HepG2 (cell line): ENCODE measurements at regions not wholly inside any gene's neighbourhood (a gene's known extent, or its start where the extent isn't known, plus 50 kb on each side); places are given as distances from the start of the nearest gene placed in this dataset.

Source experiments
- ATAC-seq: fragments of 200-7000 bp; cut with Tn5 transposase; 3 replicates; pipeline ENCODE4 v1.9.1; 2020; ENCODE audit warnings: mild to moderate bottlenecking, moderate library complexity
- BruUV-seq: library from RNA; stranded (reverse); fragments of 400-500 nt; replicated peaks from 2 replicates; lab custom pipeline; 2021; lab: Mats Ljungman, UMichigan
- CTCF ChIA-PET: fragments of 300-600 bp; formaldehyde crosslinking; extraction: SDS; loops from one replicate; lab custom pipeline; 2021; ENCODE audit warnings: low total read pairs, inconsistent platforms, low intra/inter-chr PET ratio; lab: Yijun Ruan, JAX
- POLR2A ChIA-PET: fragments of 350-600 bp; sonication (Branson Sonifier 250); formaldehyde crosslinking; loops from one replicate; lab custom pipeline; 2020; ENCODE audit warnings: antibody characterized with exemption, inconsistent platforms; lab: Yijun Ruan, JAX
- DNase-seq: peaks from one replicate; pipeline ENCODE4 v3.0.0-alpha.2; 2015; ENCODE audit warnings: low spot score
- FAIRE-seq: peaks from 3 replicates; lab custom pipeline; 2011; peaks lifted over from hg19 to GRCh38; lab: Jason Lieb, UNC
- H2AFZ ChIP-seq: one replicate; pipeline ENCODE4 v1.6.1; 2011; ENCODE audit warnings: low read length, inconsistent platforms
- H3K27ac ChIP-seq: fragments of 300-600 bp; 3 replicates; pipeline ENCODE4 v1.8.0; 2011; ENCODE audit warnings: mixed run types, mild to moderate bottlenecking, mixed read lengths, low read length, inconsistent platforms; ENCODE audit not compliant: insufficient read depth; ENCODE audit errors: extremely low read length
- H3K27me3 ChIP-seq, 2 experiments: fragments of 200-600 bp in 1 of 2; 2 replicates in 1 of 2; 3 replicates in 1 of 2; pipeline versions ENCODE4 v1.6.0 to v1.8.0; 2011; ENCODE audit warnings: low read length in 2 of 2, mild to moderate bottlenecking in 2 of 2, moderate library complexity in 2 of 2, inconsistent platforms in 1 of 2; ENCODE audit not compliant: insufficient read depth in 2 of 2, control insufficient read depth in 1 of 2
- H3K36me3 ChIP-seq, 2 experiments: fragments of 200-600 bp in 1 of 2; replicated peaks in 1 of 2; 2 replicates in 1 of 2; 3 replicates in 1 of 2; pipeline versions ENCODE4 v1.5.1 to v1.8.0; 2011; ENCODE audit warnings: low read length in 2 of 2, inconsistent platforms in 1 of 2; ENCODE audit not compliant: insufficient read depth in 2 of 2, control insufficient read depth in 1 of 2
- H3K4me1 ChIP-seq: 2 replicates; pipeline ENCODE4 v1.5.1; 2012; ENCODE audit warnings: low read length, inconsistent platforms; ENCODE audit not compliant: insufficient read depth
- H3K4me2 ChIP-seq: 2 replicates; pipeline ENCODE4 v1.6.0; 2011; ENCODE audit warnings: low read depth, low read length, inconsistent platforms
- H3K4me3 ChIP-seq, 3 experiments: fragments of 200-600 bp in 1 of 3; sonication (generic), shearing (Covaris generic) in 1 of 3; replicated peaks in 1 of 3; 2 replicates each; pipeline ENCODE4 v1.5.1; 2011 to 2016; ENCODE audit warnings: low read length in 3 of 3, inconsistent platforms in 2 of 3, low read depth in 2 of 3, mild to moderate bottlenecking in 2 of 3, control low read depth in 1 of 3, mixed read lengths in 1 of 3; ENCODE audit not compliant: insufficient read depth in 1 of 3
- H3K79me2 ChIP-seq: one replicate; pipeline ENCODE4 v1.6.1; 2011; ENCODE audit warnings: low read length, inconsistent platforms; ENCODE audit not compliant: insufficient read depth
- H3K9ac ChIP-seq: 2 replicates; pipeline ENCODE4 v1.6.0; 2011; ENCODE audit warnings: mild to moderate bottlenecking, low read depth, low read length, inconsistent platforms; ENCODE audit not compliant: insufficient read depth
- H3K9me3 ChIP-seq: 2 replicates; pipeline ENCODE4 v1.5.1; 2012; ENCODE audit warnings: mild to moderate bottlenecking, low read length
- H4K20me1 ChIP-seq: 2 replicates; pipeline ENCODE4 v1.6.0; 2011; ENCODE audit warnings: inconsistent platforms, mild to moderate bottlenecking, low read length, moderate library complexity; ENCODE audit not compliant: insufficient read depth
- AFF4 ChIP-seq: sonication (generic); formaldehyde crosslinking; IDR thresholded peaks from 2 replicates; pipeline ENCODE4 v1.4.0; 2020; ENCODE audit warnings: missing genetic modification reagents
- BORCS8-MEF2B ChIP-seq: sonication (generic); formaldehyde crosslinking; IDR thresholded peaks from 2 replicates; pipeline ENCODE4 v1.8.0; 2022; ENCODE audit warnings: mild to moderate bottlenecking, missing genetic modification reagents
- NCOR1 ChIP-seq: fragments of 200-600 bp; sonication (generic); IDR thresholded peaks from 2 replicates; pipeline ENCODE4 v1.7.0; 2017; ENCODE audit warnings: antibody characterized with exemption, low read length, borderline replicate concordance
- PHF21A ChIP-seq: sonication (generic); formaldehyde crosslinking; IDR thresholded peaks from 2 replicates; pipeline ENCODE4 v1.5.0; 2020; ENCODE audit warnings: mild to moderate bottlenecking, missing genetic modification reagents
- PITX1 ChIP-seq: sonication (generic); formaldehyde crosslinking; IDR thresholded peaks from 2 replicates; pipeline ENCODE4 v1.5.1; 2020; ENCODE audit warnings: mild to moderate bottlenecking, missing genetic modification reagents
- RBM39 ChIP-seq: fragments of 200-400 bp; formaldehyde crosslinking; IDR thresholded peaks from one replicate; pipeline ENCODE4 v1.6.1; 2018; ENCODE audit warnings: antibody characterized with exemption, mild to moderate bottlenecking, low read depth, low read length; ENCODE audit not compliant: poor library complexity, severe bottlenecking
- ZNF318 ChIP-seq: sonication (generic); formaldehyde crosslinking; IDR thresholded peaks from 2 replicates; pipeline ENCODE4 v1.4.0; 2020; ENCODE audit warnings: mild to moderate bottlenecking, missing genetic modification reagents
- ZNF746 ChIP-seq: sonication (generic); formaldehyde crosslinking; IDR thresholded peaks from 2 replicates; pipeline ENCODE4 v1.8.0; 2022; ENCODE audit warnings: mild to moderate bottlenecking, missing genetic modification reagents
- ZNF792 ChIP-seq: IDR thresholded peaks from 2 replicates; pipeline ENCODE4 v1.6.1; 2016
- WGBS: methylation state at CpG from one replicate; pipeline ENCODE4 v1.1.6; 2017; ENCODE audit warnings: low lambda C conversion rate; 5-methylcytosine and 5-hydroxymethylcytosine counted together
- in situ Hi-C: cut with HindIII; loops from 2 replicates; pipeline ENCODE4 v1.10.0; 2017; ENCODE audit warnings: low pct_unique_long_range_greater_than_20kb; ENCODE audit not compliant: extremely low pct_ligation_motif_present
- intact Hi-C: fragments of 100-400 bp; cut with micrococcal nuclease; formaldehyde crosslinking; loops from one replicate; pipeline ENCODE4 v1.10.0; 2022; ENCODE audit not compliant: unreplicated experiment
- TF ChIP-seq, protein P1 (sequence below): sonication (generic); formaldehyde crosslinking; conservative IDR thresholded peaks from 2 replicates; pipeline ENCODE4 v1.4.0; 2020; ENCODE audit warnings: missing genetic modification reagents

DNA sequence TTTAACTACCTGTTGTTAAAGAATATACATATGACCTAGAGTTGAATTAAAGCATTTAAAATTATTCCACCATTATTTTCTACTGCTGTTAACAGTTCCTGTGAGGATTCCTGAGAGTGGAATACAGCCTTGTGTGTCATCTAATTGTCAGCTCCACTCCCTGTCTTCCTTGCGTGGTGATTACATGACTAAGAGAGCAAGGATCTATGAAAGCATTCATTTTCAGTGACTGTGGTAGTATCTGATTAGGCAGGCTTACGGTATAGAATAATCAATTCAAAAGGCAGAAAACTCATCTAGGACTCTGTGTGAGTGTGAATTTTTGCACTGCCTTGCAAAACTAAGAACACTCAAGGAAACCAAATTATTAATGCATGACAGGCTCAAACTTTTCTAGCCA lies 577.8 kb downstream of the SH3BGRL start (continued):
- TF ChIP-seq AFF4 (no peak), NCOR1 (no peak), PHF21A (no peak), PITX1 (CRISPR knock-in tag) (no peak)

DNA sequence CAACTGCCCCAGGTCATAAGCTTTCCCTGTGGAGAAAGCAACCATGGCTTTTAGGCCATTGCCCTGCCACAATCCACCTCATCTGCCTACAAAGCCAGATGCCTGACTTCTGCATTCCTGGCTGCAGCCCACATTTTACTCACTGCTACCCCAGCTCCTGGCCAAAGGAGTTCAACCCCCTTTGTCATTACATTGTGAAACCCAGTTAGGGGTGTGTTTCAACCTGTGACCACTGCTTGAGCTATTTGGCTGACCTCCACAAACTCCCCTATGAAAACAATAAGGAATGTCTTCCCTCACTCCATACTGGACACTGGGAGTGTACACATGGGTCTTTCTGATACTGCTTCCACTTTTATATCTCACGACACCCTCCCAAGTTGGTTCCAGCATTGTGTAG lies 589.2 kb downstream of the SH3BGRL start:
- no TSS peak for BruUV-seq
- 0% methylated on average over 1 of the region's 1 CpG for WGBS
- TF ChIP-seq RBM39 (no peak), ZNF746 (CRISPR knock-in tag) (no peak), ZNF792 (CRISPR knock-in tag) (no peak), BORCS8-MEF2B (CRISPR knock-in tag) (no peak), ZNF318 (CRISPR knock-in tag) (no peak)
- TF ChIP-seq, protein P1, sequence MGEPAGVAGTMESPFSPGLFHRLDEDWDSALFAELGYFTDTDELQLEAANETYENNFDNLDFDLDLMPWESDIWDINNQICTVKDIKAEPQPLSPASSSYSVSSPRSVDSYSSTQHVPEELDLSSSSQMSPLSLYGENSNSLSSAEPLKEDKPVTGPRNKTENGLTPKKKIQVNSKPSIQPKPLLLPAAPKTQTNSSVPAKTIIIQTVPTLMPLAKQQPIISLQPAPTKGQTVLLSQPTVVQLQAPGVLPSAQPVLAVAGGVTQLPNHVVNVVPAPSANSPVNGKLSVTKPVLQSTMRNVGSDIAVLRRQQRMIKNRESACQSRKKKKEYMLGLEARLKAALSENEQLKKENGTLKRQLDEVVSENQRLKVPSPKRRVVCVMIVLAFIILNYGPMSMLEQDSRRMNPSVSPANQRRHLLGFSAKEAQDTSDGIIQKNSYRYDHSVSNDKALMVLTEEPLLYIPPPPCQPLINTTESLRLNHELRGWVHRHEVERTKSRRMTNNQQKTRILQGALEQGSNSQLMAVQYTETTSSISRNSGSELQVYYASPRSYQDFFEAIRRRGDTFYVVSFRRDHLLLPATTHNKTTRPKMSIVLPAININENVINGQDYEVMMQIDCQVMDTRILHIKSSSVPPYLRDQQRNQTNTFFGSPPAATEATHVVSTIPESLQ (CRISPR knock-in tag) = no peak

More for the DNA sequence above, 589.2 kb downstream of the SH3BGRL start:
- H3K36me3 ChIP-seq = no peaks in the 10 kb centered on the region
- H3K4me1 ChIP-seq = no peaks in the 10 kb centered on the region
- in situ Hi-C loops = no loop called here
- CTCF ChIA-PET = no interaction called here
- H3K9ac ChIP-seq = no peak overlapping the region
- no peak overlapping the region for H3K4me2 ChIP-seq
- H3K79me2 ChIP-seq = no peaks in the 10 kb centered on the region
- no peak for FAIRE-seq
- ATAC-seq = no peak
- DNase-seq = no peak
- H3K27ac ChIP-seq = no peak overlapping the region
- H3K9me3 ChIP-seq = peaks cover 28% of the 10 kb centered on the region
- intact Hi-C loops = no loop called here
- H3K27me3 ChIP-seq = no peaks in the 10 kb centered on the region
- no peak overlapping the region for H2AFZ ChIP-seq
- no peak overlapping the region for H3K4me3 ChIP-seq
- no peaks in the 10 kb centered on the region for H4K20me1 ChIP-seq
- POLR2A ChIA-PET = no interaction called here
